ENCODE measurements at regions not wholly inside any gene's neighbourhood (a gene's known extent, or its start where the extent isn't known, plus 50 kb on each side); places are given as distances from the start of the nearest gene placed in this dataset.
A peak's percentile ranks its signal among the peaks of the same experiment; 100 is the strongest.

DNA sequence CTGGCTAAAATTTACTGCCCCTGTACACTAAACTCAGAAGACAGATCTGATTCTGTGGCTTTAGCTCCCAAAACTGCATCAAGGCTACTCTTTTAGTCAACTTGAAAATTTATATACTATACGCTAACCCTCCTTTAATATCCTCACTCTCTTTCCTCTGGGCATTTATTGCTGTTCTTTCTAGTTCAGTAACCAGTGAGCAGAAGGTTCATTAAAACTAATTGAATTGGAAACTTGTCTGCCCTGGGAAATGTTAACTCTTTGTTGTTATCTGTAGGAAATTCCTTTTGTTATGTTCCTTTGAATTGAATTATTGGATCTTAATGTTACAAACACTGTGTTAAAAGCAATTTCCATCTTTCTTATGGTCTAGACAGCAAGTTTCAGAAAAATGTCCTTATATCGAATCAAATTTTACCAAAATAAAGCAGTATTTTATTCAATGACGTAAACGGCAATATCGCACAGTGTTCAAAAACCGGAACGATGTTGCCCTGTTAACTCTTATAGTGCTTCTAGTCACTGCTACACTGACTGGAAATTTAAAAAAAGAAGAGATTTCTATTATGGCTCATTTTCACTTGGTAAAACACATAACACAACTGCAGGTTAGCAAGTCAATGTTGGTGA lies 168.3 kb downstream of the NR4A2 start:
- no peak for DNase-seq

DNA sequence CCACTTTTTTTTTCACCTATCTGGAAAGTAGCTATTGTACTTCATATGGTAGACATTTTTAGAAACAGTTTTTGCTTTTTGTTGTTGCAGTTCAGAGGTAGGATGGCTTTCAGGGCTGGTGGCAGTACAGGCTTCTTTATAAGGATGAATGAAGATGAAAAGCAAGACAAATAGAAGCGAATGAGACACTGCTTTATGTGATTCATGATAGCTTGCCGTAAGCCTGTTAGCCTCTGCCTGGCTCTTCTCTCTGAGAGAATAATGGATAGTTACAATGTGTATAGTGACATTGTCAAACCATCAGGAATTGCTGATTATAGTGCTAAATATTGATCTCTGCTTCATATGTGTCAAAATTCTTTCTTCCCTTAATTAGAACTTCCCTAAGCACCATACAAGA lies 173.7 kb downstream of the NR4A2 start:
- peak in 2 of 3 experiments; percentile 4 to 13 for DNase-seq

- peak in 1 of 3 experiments; percentile 33 for DNase-seq
Observed at GRCh38 chr2:156157670-156158069, 174.9 kb downstream of the NR4A2 start.

DNA sequence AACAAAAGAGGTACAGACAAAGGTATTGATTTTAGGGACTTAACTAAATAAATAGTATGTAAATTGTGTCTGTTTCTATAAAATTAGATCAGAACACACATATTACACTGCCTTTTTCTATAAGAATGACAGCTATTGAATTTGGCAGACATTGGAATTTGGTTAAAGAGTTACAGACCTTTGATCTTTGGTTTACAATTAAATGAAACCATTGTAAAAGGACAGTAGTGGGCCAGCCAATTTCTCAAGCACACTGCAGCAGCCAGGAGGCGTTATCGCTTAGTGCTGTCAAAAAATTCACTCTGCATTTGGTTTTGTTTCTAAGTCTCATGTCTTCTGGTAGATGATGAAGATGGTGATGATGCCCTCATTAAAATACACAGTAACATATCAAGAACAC lies 175.9 kb downstream of the NR4A2 start:
- no peak for DNase-seq

DNA sequence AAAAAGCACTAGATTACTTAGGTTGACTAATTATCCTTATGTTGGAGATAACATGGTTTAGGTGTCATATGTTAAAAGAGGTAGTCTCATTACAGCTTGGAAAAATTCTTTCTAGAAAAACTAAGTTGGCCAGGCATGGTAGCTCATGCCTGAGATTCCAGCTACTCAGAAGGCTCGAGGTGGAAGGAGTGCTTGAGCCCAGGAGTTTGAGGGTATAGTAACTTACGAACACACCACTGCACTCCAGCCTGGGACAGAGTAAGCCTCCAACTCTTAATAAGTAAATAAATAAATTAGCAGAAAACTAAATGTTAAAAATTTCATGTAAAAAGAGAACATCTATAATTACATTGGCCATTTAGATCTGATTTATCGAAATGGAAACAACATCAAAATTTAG lies 177.2 kb downstream of the NR4A2 start:
- DNase-seq = no peak

GRCh38 chr2:156151351-156151750 lies 181.2 kb downstream of the NR4A2 start:
- no peak for DNase-seq

GRCh38 chr2:156147594-156148330 lies 184.8 kb downstream of the NR4A2 start:
- no peak for DNase-seq

DNA sequence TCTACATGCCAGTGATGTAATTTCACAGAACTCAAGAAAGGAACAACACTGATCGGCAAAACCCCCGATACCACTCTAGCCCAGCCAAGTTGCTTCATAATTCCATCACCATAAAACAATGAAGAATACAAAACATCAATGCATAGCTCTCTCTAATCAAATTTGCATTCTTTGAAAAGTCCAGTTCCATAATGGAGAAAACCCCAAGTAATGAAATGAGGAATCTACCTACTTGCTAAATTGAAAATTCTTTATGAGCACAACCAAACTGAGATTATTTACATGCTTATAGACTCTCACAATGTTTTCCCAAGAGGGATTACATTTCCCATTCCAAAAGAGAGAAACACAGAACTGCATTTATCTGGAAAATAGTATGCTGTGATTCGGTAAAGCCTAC lies 186.5 kb downstream of the NR4A2 start:
- no peak for DNase-seq

DNA sequence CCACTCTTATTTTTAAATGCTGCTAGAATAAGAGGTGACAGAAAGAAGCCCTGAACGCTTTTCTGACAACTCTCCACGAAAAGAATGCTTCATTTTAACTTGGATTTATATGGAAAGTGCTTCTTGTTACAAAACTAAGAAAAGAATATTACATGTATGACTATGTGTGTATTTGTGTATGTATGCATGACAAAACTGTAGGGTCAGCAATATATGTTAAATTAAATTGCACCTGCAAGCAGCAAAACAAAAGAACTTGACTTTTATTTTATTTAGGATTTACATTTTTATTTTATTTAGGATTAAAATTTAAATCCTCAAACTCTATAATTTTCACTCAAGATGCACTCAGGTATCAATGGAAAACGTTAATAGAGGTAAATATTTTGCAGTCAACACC lies 187.1 kb downstream of the NR4A2 start:
- DNase-seq = no peak

DNA sequence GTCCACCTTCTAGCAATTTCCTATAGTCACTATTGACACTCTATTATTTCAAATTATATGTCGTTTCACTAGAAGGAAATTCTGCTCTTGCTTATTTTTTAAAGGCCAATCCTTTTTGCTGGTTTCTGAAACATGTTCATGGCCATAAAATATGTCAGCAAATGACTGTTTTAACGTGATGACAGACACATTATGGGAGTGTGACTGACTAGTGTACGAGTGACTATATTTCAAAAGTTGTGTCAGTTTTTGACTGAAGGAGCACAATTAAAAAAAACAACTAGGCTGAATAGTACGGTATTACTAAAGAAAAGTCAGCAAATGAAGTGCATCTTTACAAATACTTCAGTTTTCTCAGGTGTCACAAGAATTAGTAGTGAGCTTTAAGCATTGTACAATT lies 196.0 kb downstream of the NR4A2 start:
- DNase-seq = no peak

- DNase-seq = no peak
Observed at GRCh38 chr2:156134887-156135286, 197.6 kb downstream of the NR4A2 start.

- DNase-seq = no peak
Observed at GRCh38 chr2:156132941-156133340, 199.6 kb downstream of the NR4A2 start.

DNA sequence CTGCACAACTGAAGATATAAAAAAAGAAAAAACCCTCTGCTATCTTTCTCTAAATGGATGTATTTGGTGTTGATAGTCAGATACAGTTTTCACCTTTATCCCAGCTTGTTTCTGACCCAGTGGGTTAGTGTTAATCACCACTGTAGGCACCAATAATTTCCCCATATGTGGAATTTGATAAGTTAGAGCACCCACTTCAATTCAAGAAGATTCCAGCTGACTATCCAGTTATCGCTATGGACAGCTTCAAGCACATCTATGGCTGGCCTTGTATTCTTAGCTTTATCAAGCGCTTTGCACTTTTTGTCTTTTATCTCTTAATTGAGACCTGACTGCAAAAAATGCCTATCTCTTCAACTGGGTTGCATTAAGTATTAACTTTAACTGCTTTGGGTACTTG lies 200.4 kb downstream of the NR4A2 start:
- DNase-seq = no peak

DNA sequence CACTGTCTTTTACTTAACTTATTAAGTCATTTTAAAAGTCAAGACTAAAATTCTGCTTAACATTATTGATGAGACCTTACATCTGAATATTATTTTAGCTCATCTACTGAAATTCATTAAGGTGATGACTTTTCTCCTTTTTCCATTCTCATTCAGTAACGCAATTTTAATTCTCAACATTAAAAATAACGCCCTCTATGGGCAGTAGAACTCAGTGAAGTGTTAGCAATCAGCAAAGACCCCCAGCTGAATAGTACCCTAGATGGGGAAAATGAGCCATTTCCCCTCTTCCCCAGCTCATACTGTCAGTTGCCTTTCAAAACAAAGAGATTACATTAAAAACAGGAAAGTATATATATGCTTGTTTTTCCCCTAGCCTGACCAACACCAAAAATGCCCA lies 203.3 kb downstream of the NR4A2 start:
- DNase-seq = no peak

- DNase-seq = no peak
Observed at GRCh38 chr2:156125018-156125417, 207.5 kb downstream of the NR4A2 start.

- DNase-seq = no peak
Observed at GRCh38 chr2:156124458-156124857, 208.1 kb downstream of the NR4A2 start.

DNA sequence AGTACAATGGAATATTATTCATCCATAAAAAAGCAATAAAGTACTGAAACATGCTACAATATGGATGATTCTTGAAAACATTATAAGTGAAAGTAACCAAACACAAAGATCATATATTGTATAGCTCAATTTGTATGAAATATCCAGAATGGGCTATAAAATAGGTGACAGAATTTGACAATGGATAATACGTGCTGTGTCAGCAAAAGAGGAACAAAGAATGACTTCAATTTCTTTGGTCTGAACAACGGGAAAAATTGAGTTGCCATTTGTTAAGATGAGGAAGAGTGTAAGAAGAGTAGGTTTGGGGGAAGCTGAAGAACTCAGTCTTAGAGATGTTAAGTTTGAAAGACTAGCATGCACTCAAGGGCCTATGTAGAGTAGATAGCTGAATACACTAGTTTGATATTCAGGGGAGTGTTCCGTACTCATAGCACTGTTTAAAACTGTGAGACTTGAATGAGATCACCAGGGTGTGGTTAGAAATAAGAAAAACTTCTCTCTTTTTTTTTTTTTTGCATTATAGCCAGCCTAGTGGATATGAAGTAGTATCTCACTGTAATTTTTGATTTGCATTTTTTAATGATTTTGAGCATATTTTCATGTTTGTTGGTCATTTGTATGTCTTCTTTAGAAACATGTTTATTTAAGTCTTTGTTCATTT lies 213.6 kb downstream of the NR4A2 start:
- no peak for DNase-seq

GRCh38 chr2:156116113-156116512 lies 216.4 kb downstream of the NR4A2 start:
- no peak for DNase-seq

- DNase-seq = no peak
Observed at GRCh38 chr2:156115338-156115737, 217.2 kb downstream of the NR4A2 start.

DNA sequence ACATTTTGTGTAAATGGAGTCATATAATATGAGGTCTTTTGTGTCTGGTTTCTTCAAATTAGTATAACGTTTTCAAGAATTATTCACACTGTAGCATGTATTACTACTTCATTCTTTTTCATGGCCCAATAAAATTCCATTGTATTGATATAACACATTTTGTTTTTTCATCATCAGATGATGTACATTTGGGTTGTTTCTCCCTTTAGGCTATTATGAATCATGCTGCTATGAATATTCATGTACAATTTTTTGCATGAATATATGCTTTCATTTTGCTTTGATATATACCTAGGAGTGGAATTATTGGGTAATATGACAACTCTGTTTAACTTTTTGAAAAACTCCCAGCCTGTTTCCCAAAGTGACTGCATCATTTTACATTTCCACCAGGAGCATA lies 220.2 kb downstream of the NR4A2 start:
- no peak for DNase-seq

- DNase-seq = no peak
Observed at GRCh38 chr2:156110890-156111289, 221.6 kb downstream of the NR4A2 start.

DNA sequence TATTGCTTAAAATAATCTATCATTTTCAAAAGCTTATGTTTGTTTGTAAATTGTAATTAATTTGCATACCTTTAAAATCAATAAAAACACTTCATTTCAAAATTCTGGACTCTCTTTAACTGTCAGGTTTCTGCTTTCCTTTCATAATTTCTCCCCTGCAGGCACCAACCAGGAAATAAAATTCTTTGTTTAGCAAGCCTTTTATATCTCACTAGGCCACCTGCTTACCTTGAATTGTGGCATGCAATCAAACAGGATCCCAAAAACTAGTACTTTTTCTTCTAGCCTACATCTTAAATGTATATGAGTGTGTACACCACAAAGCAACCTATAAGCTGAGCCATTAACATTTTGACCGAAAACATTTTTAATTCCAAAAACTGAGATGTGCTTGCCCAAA lies 233.1 kb downstream of the NR4A2 start:
- peak in 1 of 3 experiments; percentile 53 for DNase-seq

DNA sequence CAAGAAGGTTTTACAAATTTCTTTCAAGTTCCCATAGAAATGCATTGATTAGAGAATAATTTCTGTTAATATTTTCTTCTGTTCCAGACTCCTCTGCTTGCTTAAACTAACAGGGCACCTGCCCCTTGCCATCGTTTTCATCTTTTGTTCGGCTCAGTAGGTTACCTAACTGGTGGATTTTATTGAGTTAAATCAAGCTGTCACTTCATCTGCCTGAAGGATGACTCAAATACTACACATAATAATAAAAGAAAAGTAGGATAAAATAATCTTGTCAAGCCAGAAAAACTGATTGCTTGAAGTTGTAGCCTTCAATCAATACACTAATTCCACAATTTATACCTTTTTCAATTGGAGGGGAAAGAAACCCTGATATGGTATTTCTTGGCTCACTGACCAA lies 234.0 kb downstream of the NR4A2 start:
- DNase-seq = peak in 2 of 3 experiments; percentile 27 to 80

- no peak for DNase-seq
Observed at GRCh38 chr2:156088587-156088986, 243.9 kb downstream of the NR4A2 start.

Measured in NCI-H1417 (cell line).